ENCODE measurements at regions not wholly inside any gene's neighbourhood (a gene's known extent, or its start where the extent isn't known, plus 50 kb on each side); places are given as distances from the start of the nearest gene placed in this dataset.
"Not testable (repeated sequence)": the region's sequence is repeated elsewhere in the genome, so short reads cannot be mapped to it uniquely, and the experiment has no call there.

- Histone ChIP-seq H3K27me3 (ENCODE audit: control insufficient read depth, insufficient read depth, low read length) (no peaks in the 10 kb centered on the region), H3K36me3 (replicated peaks; ENCODE audit: control insufficient read depth, insufficient read depth, low read length) (peaks cover 2% of the 10 kb centered on the region), H3K4me3 (ENCODE audit: insufficient read depth, low read depth, low read length) (no peak overlapping the region)
- DNase-seq = no peak
These were observed 128.3 kb upstream of the MED14 start for GRCh38 chrX:40863671-40864070.

- no peak for DNase-seq
- H3K27me3 ChIP-seq (ENCODE audit: control insufficient read depth, insufficient read depth, low read length) = no peaks in the 10 kb centered on the region
- no peak overlapping the region for H3K4me3 ChIP-seq (ENCODE audit: insufficient read depth, low read depth, low read length)
- peaks cover 2% of the 10 kb centered on the region for H3K36me3 ChIP-seq (replicated peaks; ENCODE audit: control insufficient read depth, insufficient read depth, low read length)
These were observed 129.6 kb upstream of the MED14 start for GRCh38 chrX:40864972-40865371.

- H3K4me3 ChIP-seq (ENCODE audit: insufficient read depth, low read depth, low read length) = no peak overlapping the region
- no peaks in the 10 kb centered on the region for H3K27me3 ChIP-seq (ENCODE audit: control insufficient read depth, insufficient read depth, low read length)
- no peak for DNase-seq
- H3K36me3 ChIP-seq (replicated peaks; ENCODE audit: control insufficient read depth, insufficient read depth, low read length) = no peaks in the 10 kb centered on the region; the same call in 1 of the 2 replicates
These were observed 131.6 kb upstream of the MED14 start for GRCh38 chrX:40866893-40867292.

- Histone ChIP-seq H3K4me3 (ENCODE audit: insufficient read depth, low read depth, low read length) (no peak overlapping the region), H3K27me3 (ENCODE audit: control insufficient read depth, insufficient read depth, low read length) (no peaks in the 10 kb centered on the region), H3K36me3 (replicated peaks; ENCODE audit: control insufficient read depth, insufficient read depth, low read length) (no peaks in the 10 kb centered on the region; the same call in 1 of the 2 replicates)
- DNase-seq = no peak
These were observed 132.0 kb upstream of the MED14 start for GRCh38 chrX:40867352-40867751.

- no peak overlapping the region for H3K4me3 ChIP-seq (ENCODE audit: insufficient read depth, low read depth, low read length)
- DNase-seq = no peak
- H3K36me3 ChIP-seq (replicated peaks; ENCODE audit: control insufficient read depth, insufficient read depth, low read length) = no peaks in the 10 kb centered on the region
- no peaks in the 10 kb centered on the region for H3K27me3 ChIP-seq (ENCODE audit: control insufficient read depth, insufficient read depth, low read length)
These were observed 133.5 kb upstream of the MED14 start for GRCh38 chrX:40868868-40869267.

- H3K4me3 ChIP-seq (ENCODE audit: insufficient read depth, low read depth, low read length); H3K36me3 ChIP-seq (replicated peaks; ENCODE audit: control insufficient read depth, insufficient read depth, low read length); DNase-seq; H3K27me3 ChIP-seq (ENCODE audit: control insufficient read depth, insufficient read depth, low read length): not testable (repeated sequence)
These were observed 135.6 kb upstream of the MED14 start for GRCh38 chrX:40870982-40871381.

GRCh38 chrX:40871385-40872082, 136.2 kb upstream of the MED14 start:
- Histone ChIP-seq H3K27me3 (ENCODE audit: control insufficient read depth, insufficient read depth, low read length) (no peaks in the 10 kb centered on the region), H3K4me3 (ENCODE audit: insufficient read depth, low read depth, low read length) (no peak overlapping the region), H3K36me3 (replicated peaks; ENCODE audit: control insufficient read depth, insufficient read depth, low read length) (no peaks in the 10 kb centered on the region)
- no peak for DNase-seq

GRCh38 chrX:40872351-40872750, 137.0 kb upstream of the MED14 start:
- H3K36me3 ChIP-seq (replicated peaks; ENCODE audit: control insufficient read depth, insufficient read depth, low read length) = no peaks in the 10 kb centered on the region
- no peaks in the 10 kb centered on the region for H3K27me3 ChIP-seq (ENCODE audit: control insufficient read depth, insufficient read depth, low read length)
- no peak overlapping the region for H3K4me3 ChIP-seq (ENCODE audit: insufficient read depth, low read depth, low read length)
- DNase-seq = no peak

- Histone ChIP-seq H3K36me3 (replicated peaks; ENCODE audit: control insufficient read depth, insufficient read depth, low read length) (no peaks in the 10 kb centered on the region), H3K4me3 (ENCODE audit: insufficient read depth, low read depth, low read length) (no peak overlapping the region), H3K27me3 (ENCODE audit: control insufficient read depth, insufficient read depth, low read length) (no peaks in the 10 kb centered on the region)
- DNase-seq = no peak
These were observed 140.1 kb upstream of the MED14 start for GRCh38 chrX:40875476-40875875.

- no peaks in the 10 kb centered on the region for H3K27me3 ChIP-seq (ENCODE audit: control insufficient read depth, insufficient read depth, low read length)
- H3K36me3 ChIP-seq (replicated peaks; ENCODE audit: control insufficient read depth, insufficient read depth, low read length) = no peaks in the 10 kb centered on the region
- no peak overlapping the region for H3K4me3 ChIP-seq (ENCODE audit: insufficient read depth, low read depth, low read length)
- DNase-seq = no peak
These were observed 142.5 kb upstream of the MED14 start for GRCh38 chrX:40877887-40878286.

- Histone ChIP-seq H3K27me3 (ENCODE audit: control insufficient read depth, insufficient read depth, low read length) (no peaks in the 10 kb centered on the region), H3K4me3 (ENCODE audit: insufficient read depth, low read depth, low read length) (no peak overlapping the region), H3K36me3 (replicated peaks; ENCODE audit: control insufficient read depth, insufficient read depth, low read length) (no peaks in the 10 kb centered on the region)
- peak; percentile 30 for DNase-seq
These were observed 143.4 kb upstream of the MED14 start for GRCh38 chrX:40878766-40879165.

- not testable (repeated sequence) for H3K27me3 ChIP-seq (ENCODE audit: control insufficient read depth, insufficient read depth, low read length); DNase-seq; H3K36me3 ChIP-seq (replicated peaks; ENCODE audit: control insufficient read depth, insufficient read depth, low read length); H3K4me3 ChIP-seq (ENCODE audit: insufficient read depth, low read depth, low read length)
These were observed 143.8 kb upstream of the MED14 start for GRCh38 chrX:40879172-40879571.

GRCh38 chrX:40880712-40881111, 145.4 kb upstream of the MED14 start:
- no peak overlapping the region for H3K4me3 ChIP-seq (ENCODE audit: insufficient read depth, low read depth, low read length)
- no peaks in the 10 kb centered on the region for H3K27me3 ChIP-seq (ENCODE audit: control insufficient read depth, insufficient read depth, low read length)
- DNase-seq = no peak
- H3K36me3 ChIP-seq (replicated peaks; ENCODE audit: control insufficient read depth, insufficient read depth, low read length) = no peaks in the 10 kb centered on the region

GRCh38 chrX:40883021-40883619, 147.8 kb upstream of the MED14 start:
- Histone ChIP-seq H3K4me3 (ENCODE audit: insufficient read depth, low read depth, low read length) (no peak overlapping the region), H3K36me3 (replicated peaks; ENCODE audit: control insufficient read depth, insufficient read depth, low read length) (no peaks in the 10 kb centered on the region), H3K27me3 (ENCODE audit: control insufficient read depth, insufficient read depth, low read length) (no peaks in the 10 kb centered on the region)
- no peak for DNase-seq

GRCh38 chrX:40885989-40886388, 150.6 kb upstream of the MED14 start:
- no peaks in the 10 kb centered on the region for H3K36me3 ChIP-seq (replicated peaks; ENCODE audit: control insufficient read depth, insufficient read depth, low read length)
- H3K4me3 ChIP-seq (ENCODE audit: insufficient read depth, low read depth, low read length) = no peak overlapping the region
- no peak for DNase-seq
- H3K27me3 ChIP-seq (ENCODE audit: control insufficient read depth, insufficient read depth, low read length) = no peaks in the 10 kb centered on the region
